IPS-NIHi7 (cell line): ENCODE measurements at regions not wholly inside any gene's neighbourhood (a gene's known extent, or its start where the extent isn't known, plus 50 kb on each side); places are given as distances from the start of the nearest gene placed in this dataset.

Experiments
- DNase-seq: peaks from one replicate; pipeline ENCODE4 v3.0.0; 2012; ENCODE audit warnings: mixed read lengths; ENCODE audit errors: extremely low spot score

- DNase-seq: no peak
Observed at GRCh38 chr4:73001885-73002284, 67.6 kb downstream of the COX18 start.

DNA sequence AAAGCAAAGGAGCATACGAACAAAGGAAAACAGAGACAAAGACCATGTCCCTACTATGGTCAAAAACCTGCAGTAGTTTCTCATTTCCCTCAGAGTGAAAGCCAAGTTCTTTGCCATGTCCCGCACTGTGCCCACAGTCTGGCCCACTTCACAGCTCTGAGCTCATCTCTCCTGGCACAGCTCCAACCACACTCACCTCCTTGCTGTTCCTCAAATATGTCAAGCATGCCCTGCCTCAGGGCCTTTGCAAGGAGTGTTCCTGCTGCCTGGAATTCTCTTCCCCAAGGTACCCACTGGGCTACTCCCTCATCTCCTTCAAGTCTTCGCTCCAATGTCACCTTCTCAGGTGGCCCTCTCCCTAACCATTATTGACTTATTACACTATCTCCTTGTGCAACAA lies 72.1 kb downstream of the COX18 start:
- DNase-seq: no peak

DNA sequence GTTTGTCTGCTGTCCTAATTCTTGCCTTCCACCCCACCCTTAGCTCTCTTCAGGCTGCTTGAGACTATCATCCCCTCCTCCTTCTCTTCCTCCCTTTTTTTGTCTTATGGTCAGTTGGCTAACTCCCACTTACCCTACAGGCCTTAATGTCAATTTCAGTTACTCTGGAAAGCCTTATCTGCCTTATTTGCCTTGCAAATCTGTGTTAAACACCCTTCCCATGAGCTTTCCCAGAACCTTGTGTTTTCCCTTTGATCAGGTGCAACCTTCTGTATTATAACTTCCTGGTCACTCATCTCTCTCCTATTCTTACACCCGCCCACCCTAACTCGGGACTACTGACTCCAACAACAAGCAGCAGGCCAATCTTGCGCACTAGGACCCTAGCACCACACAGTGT lies 74.8 kb downstream of the COX18 start:
- DNase-seq: no peak

- no peak for DNase-seq
Observed at GRCh38 chr4:72993876-72994275, 75.6 kb downstream of the COX18 start.

- no peak for DNase-seq
Observed at GRCh38 chr4:72991873-72992272, 77.6 kb downstream of the COX18 start.

GRCh38 chr4:72987741-72988729 lies 81.5 kb downstream of the COX18 start:
- no peak for DNase-seq

- no peak for DNase-seq
Observed at GRCh38 chr4:72984351-72984750, 85.2 kb downstream of the COX18 start.

- no peak for DNase-seq
Observed at GRCh38 chr4:72983709-72984108, 85.8 kb downstream of the COX18 start.

- no peak for DNase-seq
Observed at GRCh38 chr4:72977936-72978485, 91.5 kb downstream of the COX18 start.

- DNase-seq: no peak
Observed at GRCh38 chr4:72975488-72975784, 94.1 kb downstream of the COX18 start.

DNA sequence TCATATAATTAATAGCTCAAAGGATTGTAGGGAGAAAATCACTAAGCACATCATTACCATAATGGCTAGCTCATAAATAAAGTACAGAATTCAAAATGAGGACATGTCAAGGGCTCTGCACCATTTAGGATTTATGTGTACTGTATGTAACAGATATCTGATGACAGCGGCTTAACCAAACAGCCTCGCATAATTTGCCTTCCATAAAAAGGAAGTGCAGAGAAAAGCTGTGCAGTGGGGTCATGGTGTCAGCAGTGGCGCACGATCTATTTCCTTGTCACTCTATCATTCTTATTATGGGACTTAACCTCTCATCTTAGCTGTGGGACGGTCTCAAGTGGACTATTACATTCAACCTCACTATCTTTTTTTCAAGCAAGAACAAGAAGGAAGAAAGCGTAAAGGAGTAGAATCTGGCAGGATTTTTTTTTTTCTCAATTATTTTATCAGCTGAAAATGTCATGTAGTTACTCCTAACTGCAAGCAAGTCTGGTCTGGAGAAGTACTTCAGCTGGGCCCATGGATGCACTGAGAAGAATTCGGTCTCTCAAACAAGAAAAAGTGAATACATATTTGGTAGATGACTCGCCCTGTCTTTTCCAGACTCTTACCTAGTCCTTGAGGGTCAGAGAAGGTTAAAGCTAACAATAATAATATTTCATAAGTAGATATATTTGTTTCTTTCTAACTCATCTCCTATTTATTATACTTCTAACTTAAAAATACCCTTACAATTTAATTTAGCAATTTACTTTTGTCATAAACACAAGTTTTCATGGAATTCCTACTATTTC lies 94.6 kb downstream of the COX18 start:
- no peak for DNase-seq

DNA sequence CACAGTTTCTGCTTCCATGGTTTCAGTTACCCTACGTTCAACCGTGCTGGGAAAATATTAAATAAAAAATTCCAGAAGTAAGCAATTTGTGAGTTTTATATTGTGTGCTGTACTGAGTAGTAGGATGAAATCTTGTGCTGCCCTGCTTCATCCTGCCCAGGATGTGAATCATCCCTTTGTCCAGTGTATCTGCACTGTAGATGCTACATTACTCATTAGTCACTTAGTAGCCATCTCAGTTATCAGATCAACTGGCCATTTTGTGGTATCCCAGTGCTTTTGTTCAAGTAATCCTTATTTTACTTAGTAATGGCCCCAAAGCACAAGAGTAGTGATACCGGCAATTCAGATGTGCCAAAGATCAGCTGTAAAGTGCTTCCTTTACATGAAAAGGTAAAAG lies 97.9 kb downstream of the COX18 start:
- DNase-seq: no peak

- DNase-seq: no peak
Observed at GRCh38 chr4:72970756-72971155, 98.8 kb downstream of the COX18 start.

DNA sequence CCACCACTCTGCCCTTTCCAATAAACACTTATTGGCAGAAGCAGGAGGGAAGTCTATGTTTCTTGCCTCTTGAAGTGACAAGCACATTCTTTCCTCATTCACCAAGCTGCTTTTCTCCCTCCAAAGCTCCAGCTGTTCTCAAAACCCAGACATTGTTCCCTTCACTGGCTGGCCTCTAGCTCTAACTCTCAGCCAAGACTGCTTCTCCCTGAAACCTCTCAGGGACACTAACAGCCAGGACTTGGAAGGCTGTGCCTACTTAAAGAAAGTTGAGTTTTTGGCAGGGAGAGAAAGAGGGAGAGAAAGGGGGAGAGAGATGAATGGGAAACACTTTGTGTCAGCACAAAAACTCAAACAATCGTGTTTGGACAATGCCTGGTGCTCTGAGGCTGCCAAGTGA lies 99.5 kb downstream of the COX18 start:
- DNase-seq: no peak

DNA sequence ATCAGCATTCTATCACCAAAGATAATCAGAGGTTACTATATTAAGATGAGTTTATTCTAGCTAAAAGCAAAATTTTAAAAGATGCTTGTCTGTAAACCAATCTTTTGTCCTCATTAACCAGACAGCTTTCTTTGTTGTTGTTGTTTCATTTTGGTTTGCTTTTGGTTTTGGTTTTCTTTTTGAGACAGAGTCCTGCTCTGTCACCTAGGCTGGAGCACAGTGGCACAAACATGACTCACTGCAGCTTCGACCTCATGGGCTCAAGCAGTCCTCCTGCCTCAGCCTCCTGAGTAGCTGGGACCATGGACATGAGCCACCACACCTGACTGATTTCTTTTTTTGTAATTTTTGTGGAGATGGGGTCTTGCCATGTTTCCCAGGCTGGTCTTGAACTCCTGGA lies 102.9 kb downstream of the COX18 start:
- no peak for DNase-seq

DNA sequence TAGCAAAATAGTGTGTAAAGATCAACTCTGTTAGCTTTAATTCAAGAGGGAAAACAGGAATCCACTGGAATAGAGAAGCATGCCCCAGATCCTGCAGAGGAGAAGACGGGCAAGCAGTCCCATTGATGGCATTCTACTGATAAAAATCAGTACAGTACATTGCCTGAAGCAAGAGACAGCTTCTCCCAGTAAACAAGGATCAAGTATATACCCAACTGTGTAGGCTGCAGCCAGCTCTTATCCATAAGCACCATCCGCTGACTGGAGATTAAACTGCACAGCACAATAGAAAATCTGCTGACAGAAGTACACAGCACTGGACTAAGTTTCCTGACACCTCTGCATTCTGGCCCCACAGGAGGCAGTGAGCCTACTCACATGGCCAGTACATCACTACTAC lies 110.1 kb downstream of the COX18 start:
- DNase-seq: no peak

DNA sequence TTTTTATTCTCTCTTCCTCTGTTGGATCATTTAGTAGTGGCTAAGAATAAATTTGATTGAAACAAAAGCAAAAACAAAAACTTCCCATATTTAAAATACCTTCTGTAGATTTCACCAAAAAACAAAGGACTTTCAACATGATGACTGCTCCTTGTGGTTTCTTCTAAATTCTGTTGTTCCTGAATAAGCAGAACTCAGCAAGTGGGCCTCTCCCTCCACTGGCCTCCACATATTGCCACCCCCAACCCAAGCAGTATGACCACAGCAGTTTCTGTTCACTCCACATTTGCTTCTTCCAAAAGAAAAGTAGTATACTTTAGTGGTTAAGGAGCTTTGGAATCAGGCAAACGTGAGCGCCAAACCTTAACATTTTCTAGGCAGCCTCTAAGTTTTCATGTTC lies 114.7 kb downstream of the COX18 start:
- no peak for DNase-seq

GRCh38 chr4:72953571-72953970 lies 115.9 kb downstream of the COX18 start:
- DNase-seq: no peak

DNA sequence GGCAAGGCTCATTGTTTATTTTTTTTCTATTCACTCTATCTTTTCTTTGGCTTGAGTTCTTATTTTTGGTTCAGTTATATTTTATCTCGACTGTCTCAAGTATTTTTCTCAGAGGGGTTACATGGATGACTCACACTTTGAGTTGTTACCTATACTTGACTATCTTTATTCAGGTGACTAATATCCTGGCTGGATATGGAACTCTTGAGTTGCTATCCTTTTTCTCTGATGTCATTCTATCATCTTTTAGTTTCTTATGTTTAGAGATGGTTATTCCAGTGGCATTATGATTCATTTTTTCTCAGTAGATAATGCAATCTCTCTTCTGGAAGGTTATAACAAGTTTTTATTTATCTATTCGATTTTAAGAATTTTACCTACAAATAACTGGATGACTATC lies 117.9 kb downstream of the COX18 start:
- no peak for DNase-seq

GRCh38 chr4:72951147-72951546 lies 118.4 kb downstream of the COX18 start:
- DNase-seq: no peak

- DNase-seq: no peak
Observed at GRCh38 chr4:72948080-72948479, 121.4 kb downstream of the COX18 start.

GRCh38 chr4:72945719-72946336 lies 123.7 kb downstream of the COX18 start:
- no peak for DNase-seq
